ENCODE measurements at regions not wholly inside any gene's neighbourhood (a gene's known extent, or its start where the extent isn't known, plus 50 kb on each side); places are given as distances from the start of the nearest gene placed in this dataset.

DNA sequence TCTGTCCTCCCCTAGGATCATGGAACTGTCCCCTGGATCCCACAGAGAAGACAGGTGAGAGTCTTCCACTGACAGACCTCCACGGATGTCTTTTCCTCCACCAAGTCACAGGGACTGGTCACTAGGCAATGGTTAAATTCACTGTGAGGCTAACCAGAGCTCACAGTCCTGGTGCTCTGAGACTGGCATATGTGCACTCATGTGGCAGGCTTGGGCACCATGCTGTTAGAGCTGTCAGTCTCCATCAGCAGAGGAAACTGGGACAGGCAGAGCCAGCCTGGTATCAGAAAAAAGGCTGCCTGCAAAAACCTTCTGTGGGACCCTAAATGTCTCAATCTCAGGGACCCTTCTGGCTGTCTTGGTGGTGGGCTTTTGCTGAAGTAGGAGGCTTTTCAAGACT, 318.9 kb upstream of the TSPY4 start:
- ATAC-seq, result no peak

GRCh38 chrY:9027729-9028375, 309.4 kb upstream of the TSPY4 start:
- no peak for DNase-seq

More for the DNA sequence above, 318.9 kb upstream of the TSPY4 start:
- Histone ChIP-seq H3K27ac (no peak overlapping the region), H3K4me1 (no peaks in the 10 kb centered on the region), H3K4me3 (no peak overlapping the region), H3K9me3 (no peaks in the 10 kb centered on the region), H3K36me3 (no peaks in the 10 kb centered on the region), H3K27me3 (no peaks in the 10 kb centered on the region)
- intact Hi-C loops (cut with DNase I), result no loop called here
- TF ChIP-seq CTCF (IDR thresholded peaks at IDR 0.05), result no peak
- DNase-seq, result no peak

GRCh38 chrY:9029929-9030328, 307.3 kb upstream of the TSPY4 start:
- no peak for TF ChIP-seq CTCF (IDR thresholded peaks at IDR 0.05)
- no peak overlapping the region for H3K27ac ChIP-seq
- H3K4me1 ChIP-seq, result no peaks in the 10 kb centered on the region
- ATAC-seq (no peak), DNase-seq (peak in 1 of 4 donors; percentile 2)
- H3K4me3 ChIP-seq, result no peak overlapping the region
- H3K27me3 ChIP-seq, result no peaks in the 10 kb centered on the region
- H3K36me3 ChIP-seq, result no peaks in the 10 kb centered on the region
- intact Hi-C loops (cut with DNase I), result no loop called here
- no peaks in the 10 kb centered on the region for H3K9me3 ChIP-seq

More at GRCh38 chrY:9027729-9028375, 309.4 kb upstream of the TSPY4 start:
- H3K4me1 ChIP-seq, result no peaks in the 10 kb centered on the region
- ATAC-seq, result no peak
- H3K36me3 ChIP-seq, result no peaks in the 10 kb centered on the region
- no peaks in the 10 kb centered on the region for H3K27me3 ChIP-seq
- intact Hi-C loops (cut with DNase I), result no loop called here
- no peak for TF ChIP-seq CTCF (IDR thresholded peaks at IDR 0.05)
- H3K9me3 ChIP-seq, result no peaks in the 10 kb centered on the region
- no peak overlapping the region for H3K27ac ChIP-seq
- H3K4me3 ChIP-seq, result no peak overlapping the region

- no peaks in the 10 kb centered on the region for H3K4me1 ChIP-seq
- intact Hi-C loops (cut with DNase I), result no loop called here
- no peak overlapping the region for H3K27ac ChIP-seq
- no peak for TF ChIP-seq CTCF (IDR thresholded peaks at IDR 0.05)
- ATAC-seq, result no peak
- no peak overlapping the region for H3K4me3 ChIP-seq
- no peaks in the 10 kb centered on the region for H3K36me3 ChIP-seq
- no peaks in the 10 kb centered on the region for H3K9me3 ChIP-seq
- H3K27me3 ChIP-seq, result no peaks in the 10 kb centered on the region
- DNase-seq, result no peak
Measured at GRCh38 chrY:9034217-9034616, 303.0 kb upstream of the TSPY4 start.

GRCh38 chrY:9035246-9035645, 302.0 kb upstream of the TSPY4 start:
- Histone ChIP-seq H3K4me1 (no peaks in the 10 kb centered on the region), H3K27ac (no peak overlapping the region), H3K4me3 (no peak overlapping the region), H3K27me3 (no peaks in the 10 kb centered on the region), H3K9me3 (no peaks in the 10 kb centered on the region), H3K36me3 (no peaks in the 10 kb centered on the region)
- DNase-seq (no peak), ATAC-seq (no peak)
- TF ChIP-seq CTCF (IDR thresholded peaks at IDR 0.05), result no peak
- intact Hi-C loops (cut with DNase I), result no loop called here

Data from left lung (tissue), 4 donors.